ACC112 (cell line): ENCODE measurements at regions not wholly inside any gene's neighbourhood (a gene's known extent, or its start where the extent isn't known, plus 50 kb on each side); places are given as distances from the start of the nearest gene placed in this dataset.
"Not testable (repeated sequence)": the region's sequence is repeated elsewhere in the genome, so short reads cannot be mapped to it uniquely, and the experiment has no call there.

ENCODE experiments used
- H2AFZ ChIP-seq: fragments of 200-600 bp; sonication (generic); one replicate; pipeline ENCODE4 v1.6.0; 2017; ENCODE audit warnings: antibody characterized with exemption, low read length; ENCODE audit not compliant: unreplicated experiment
- H3K27ac ChIP-seq: fragments of 200-600 bp; sonication (generic); 2 replicates; pipeline ENCODE4 v1.5.1; 2014; ENCODE audit warnings: low read depth, mild to moderate bottlenecking, antibody characterized with exemption, low read length, moderate library complexity
- H3K27me3 ChIP-seq: fragments of 200-600 bp; sonication (generic); 2 replicates; pipeline ENCODE4 v1.6.1; 2014; ENCODE audit warnings: mild to moderate bottlenecking, antibody characterized with exemption, low read length, moderate library complexity, mixed read lengths; ENCODE audit not compliant: insufficient read depth
- H3K36me3 ChIP-seq: fragments of 200-600 bp; sonication (generic); 2 replicates; pipeline ENCODE4 v1.6.1; 2016; ENCODE audit warnings: mild to moderate bottlenecking, antibody characterized with exemption, low read length, moderate library complexity, mixed read lengths; ENCODE audit not compliant: insufficient read depth
- H3K4me1 ChIP-seq: fragments of 200-600 bp; sonication (generic); one replicate; pipeline ENCODE4 v1.6.1; 2016; ENCODE audit warnings: low read length, mixed read lengths; ENCODE audit not compliant: insufficient read depth, unreplicated experiment, control insufficient read depth
- H3K4me3 ChIP-seq: fragments of 200-600 bp; sonication (generic); 2 replicates; pipeline ENCODE4 v1.5.1; 2014; ENCODE audit warnings: mild to moderate bottlenecking, low read depth, low read length
- H3K79me2 ChIP-seq: fragments of 200-600 bp; sonication (generic); one replicate; pipeline ENCODE4 v1.6.0; 2016; ENCODE audit warnings: low read length; ENCODE audit not compliant: control insufficient read depth, unreplicated experiment, insufficient read depth

GRCh38 chr17:77281904-77282367 is 141.2 kb downstream of the SEC14L1 start:
- H3K79me2 ChIP-seq, result no peaks in the 10 kb centered on the region
- no peak overlapping the region for H2AFZ ChIP-seq
- no peak overlapping the region for H3K27ac ChIP-seq
- peak overlapping the region; percentile 80 for H3K4me3 ChIP-seq
- no peaks in the 10 kb centered on the region for H3K36me3 ChIP-seq
- no peaks in the 10 kb centered on the region for H3K27me3 ChIP-seq
- peaks cover 39% of the 10 kb centered on the region for H3K4me1 ChIP-seq

- H3K4me1 ChIP-seq, result peaks cover 48% of the 10 kb centered on the region
- 0 out of 2 replicates have a peak overlapping the region, but pooled peaks have one; percentile 80 for H3K4me3 ChIP-seq
Observed at GRCh38 chr17:77282524-77283515, 142.1 kb downstream of the SEC14L1 start.

GRCh38 chr17:77284023-77284617 is 143.4 kb downstream of the SEC14L1 start:
- Histone ChIP-seq H3K4me1 (peaks cover 60% of the 10 kb centered on the region), H3K27ac (peak overlapping the region; percentile 36; the same call in 1 of the 2 replicates), H3K4me3 (no peak overlapping the region)

More at GRCh38 chr17:77282524-77283515, 142.1 kb downstream of the SEC14L1 start:
- no peaks in the 10 kb centered on the region for H3K36me3 ChIP-seq
- H3K27me3 ChIP-seq, result no peaks in the 10 kb centered on the region
- no peak overlapping the region for H2AFZ ChIP-seq
- H3K79me2 ChIP-seq, result no peaks in the 10 kb centered on the region
- peak overlapping the region; percentile 25; the same call in 1 of the 2 replicates for H3K27ac ChIP-seq

GRCh38 chr17:77285594-77286390 is 145.0 kb downstream of the SEC14L1 start:
- Histone ChIP-seq H3K4me3 (peak overlapping the region; percentile 3; the same call in 1 of the 2 replicates), H3K79me2 (no peaks in the 10 kb centered on the region), H3K27ac (peak overlapping the region; percentile 93), H2AFZ (no peak overlapping the region), H3K4me1 (peaks cover 53% of the 10 kb centered on the region), H3K36me3 (no peaks in the 10 kb centered on the region), H3K27me3 (no peaks in the 10 kb centered on the region)

More at GRCh38 chr17:77284023-77284617, 143.4 kb downstream of the SEC14L1 start:
- Histone ChIP-seq H3K27me3 (no peaks in the 10 kb centered on the region), H3K79me2 (no peaks in the 10 kb centered on the region), H3K36me3 (no peaks in the 10 kb centered on the region), H2AFZ (no peak overlapping the region)

GRCh38 chr17:77286391-77286640 is 145.5 kb downstream of the SEC14L1 start:
- Histone ChIP-seq H3K79me2 (no peaks in the 10 kb centered on the region), H3K36me3 (no peaks in the 10 kb centered on the region), H3K27me3 (no peaks in the 10 kb centered on the region), H3K4me3 (peak overlapping the region; percentile 3; the same call in 1 of the 2 replicates), H3K27ac (peak overlapping the region; percentile 93), H2AFZ (no peak overlapping the region), H3K4me1 (peaks cover 53% of the 10 kb centered on the region)

GRCh38 chr17:77286641-77287431 is 146.1 kb downstream of the SEC14L1 start:
- peak overlapping the region; percentile 23; the same call in 1 of the 2 replicates for H3K4me3 ChIP-seq
- H3K4me1 ChIP-seq, result peaks cover 53% of the 10 kb centered on the region
- no peaks in the 10 kb centered on the region for H3K79me2 ChIP-seq
- H3K27ac ChIP-seq, result peak overlapping the region; percentile 93
- H2AFZ ChIP-seq, result no peak overlapping the region
- H3K36me3 ChIP-seq, result no peaks in the 10 kb centered on the region
- no peaks in the 10 kb centered on the region for H3K27me3 ChIP-seq

- Histone ChIP-seq H3K27me3 (no peaks in the 10 kb centered on the region), H3K27ac (peak overlapping the region; percentile 93), H3K79me2 (no peaks in the 10 kb centered on the region), H3K4me3 (peak overlapping the region; percentile 47; the same call in 1 of the 2 replicates), H2AFZ (no peak overlapping the region), H3K4me1 (peaks cover 49% of the 10 kb centered on the region), H3K36me3 (no peaks in the 10 kb centered on the region)
Observed at GRCh38 chr17:77287432-77288068, 146.8 kb downstream of the SEC14L1 start.

GRCh38 chr17:77288115-77288619 is 147.4 kb downstream of the SEC14L1 start:
- Histone ChIP-seq H2AFZ (no peak overlapping the region), H3K27ac (peak overlapping the region; percentile 93), H3K79me2 (no peaks in the 10 kb centered on the region), H3K4me1 (peaks cover 43% of the 10 kb centered on the region), H3K4me3 (peak overlapping the region; percentile 47), H3K27me3 (no peaks in the 10 kb centered on the region), H3K36me3 (no peaks in the 10 kb centered on the region)

- H3K36me3 ChIP-seq, H3K27ac ChIP-seq, H3K79me2 ChIP-seq, H3K27me3 ChIP-seq, H2AFZ ChIP-seq, H3K4me3 ChIP-seq: not testable (repeated sequence)
- H3K4me1 ChIP-seq, result peaks cover 31% of the 10 kb centered on the region
Observed at GRCh38 chr17:77290759-77291558, 150.2 kb downstream of the SEC14L1 start.
